CD4-positive, CD25-positive, alpha-beta regulatory T cell (primary cell): ENCODE measurements at regions not wholly inside any gene's neighbourhood (a gene's known extent, or its start where the extent isn't known, plus 50 kb on each side); places are given as distances from the start of the nearest gene placed in this dataset.
"Not testable (repeated sequence)": the region's sequence is repeated elsewhere in the genome, so short reads cannot be mapped to it uniquely, and the experiment has no call there.

Source experiments
- ATAC-seq, 2 donors: fragments of 150-1000 bp; cut with Tn5 transposase; one replicate each; pipeline ENCODE4 v1.10.0; 2021; ENCODE audit warnings: low read depth in 2 of 2, moderate number of reproducible peaks in 2 of 2, moderate library complexity in 1 of 2
- DNase-seq, 3 donors: peaks; one replicate each; pipeline versions ENCODE4 v3.0.0 to v3.0.0-alpha.2; 2012 to 2022; ENCODE audit warnings: mixed read lengths in 1 of 3
- H3K27ac ChIP-seq: one replicate; pipeline ENCODE4 v1.7.0; 2013; ENCODE audit warnings: mild to moderate bottlenecking, low read length; ENCODE audit not compliant: insufficient read depth, poor library complexity, severe bottlenecking
- H3K27me3 ChIP-seq: one replicate; pipeline ENCODE4 v1.7.0; 2013; ENCODE audit warnings: low read length; ENCODE audit not compliant: control insufficient read depth, insufficient read depth
- H3K36me3 ChIP-seq: one replicate; pipeline ENCODE4 v1.7.0; 2013; ENCODE audit warnings: mild to moderate bottlenecking, low read length, moderate library complexity; ENCODE audit not compliant: control insufficient read depth, insufficient read depth
- H3K4me1 ChIP-seq: 2 replicates; pipeline ENCODE4 v1.7.0; 2013; ENCODE audit warnings: mild to moderate bottlenecking, low read length; ENCODE audit not compliant: insufficient read depth, control insufficient read depth, poor library complexity, severe bottlenecking
- H3K4me3 ChIP-seq: one replicate; pipeline ENCODE4 v1.7.0; 2013; ENCODE audit warnings: low read depth, mild to moderate bottlenecking, low read length, moderate library complexity
- H3K9me3 ChIP-seq, 2 experiments: 1 replicate in 1 of 2; 2 replicates in 1 of 2; pipeline ENCODE4 v1.7.0; 2013; ENCODE audit warnings: low read length in 2 of 2, mild to moderate bottlenecking in 1 of 2, moderate library complexity in 1 of 2; ENCODE audit not compliant: control insufficient read depth in 2 of 2
- H3K27ac Mint-ChIP-seq, 3 donors: one replicate each; pipeline ENCODE4 v1.8.0; 2020 to 2022; ENCODE audit warnings: mild to moderate bottlenecking in 3 of 3, mixed read lengths in 3 of 3, moderate library complexity in 2 of 3
- H3K27me3 Mint-ChIP-seq: one replicate; pipeline ENCODE4 v1.8.0; 2022; ENCODE audit warnings: mild to moderate bottlenecking, mixed read lengths
- H3K36me3 Mint-ChIP-seq: one replicate; pipeline ENCODE4 v1.8.0; 2020; ENCODE audit warnings: mixed read lengths
- H3K4me1 Mint-ChIP-seq, 4 donors: one replicate each; pipeline ENCODE4 v1.8.0; 2020 to 2022; ENCODE audit warnings: mixed read lengths in 4 of 4, mild to moderate bottlenecking in 1 of 4
- H3K4me3 Mint-ChIP-seq, 4 donors: one replicate each; pipeline ENCODE4 v1.8.0; 2020 to 2022; ENCODE audit warnings: mild to moderate bottlenecking in 4 of 4, mixed read lengths in 4 of 4, moderate library complexity in 3 of 4
- H3K9me3 Mint-ChIP-seq, 7 donors: one replicate each; pipeline ENCODE4 v1.8.0; 2020 to 2022; ENCODE audit warnings: mixed read lengths in 7 of 7, mild to moderate bottlenecking in 3 of 7, moderate library complexity in 2 of 7

DNA sequence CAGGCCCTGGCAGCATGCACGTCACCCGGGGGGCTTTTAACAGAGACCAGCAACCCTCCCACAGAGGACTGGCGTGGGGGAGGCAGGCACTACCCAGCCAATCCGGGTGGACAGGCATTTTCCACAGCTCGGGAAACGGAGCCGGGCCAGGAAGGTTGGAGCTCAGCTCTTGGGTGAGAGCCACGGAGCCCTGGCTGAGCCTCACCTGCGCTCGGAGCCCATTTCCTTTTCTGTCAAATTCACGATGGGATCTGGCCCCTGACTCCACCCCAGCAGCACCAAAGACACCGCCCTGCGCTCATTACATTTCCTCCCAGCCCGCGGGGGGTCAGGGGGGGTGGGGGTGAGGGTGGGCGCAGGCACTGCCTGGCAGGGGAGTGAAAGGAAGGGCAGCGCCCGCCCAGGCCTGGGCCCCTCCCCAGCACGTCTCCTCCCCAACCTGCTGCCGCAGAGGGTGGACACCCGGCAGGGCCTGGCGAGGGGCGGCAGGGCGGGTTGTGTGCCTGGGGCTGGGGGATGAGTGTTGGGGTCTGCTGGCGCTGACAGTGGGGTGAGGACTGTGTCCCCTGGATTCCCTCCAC is 145.4 kb downstream of the LAT start:
- H3K36me3 ChIP-seq, H3K27ac ChIP-seq, H3K27ac Mint-ChIP-seq, H3K4me3 Mint-ChIP-seq, H3K9me3 ChIP-seq, H3K27me3 ChIP-seq, DNase-seq, H3K4me1 ChIP-seq, ATAC-seq, H3K27me3 Mint-ChIP-seq, H3K9me3 Mint-ChIP-seq, H3K4me3 ChIP-seq: not testable (repeated sequence)
- Mint-ChIP-seq H3K4me1 (peaks cover 0 to 15% (median 4%) of the 10 kb centered on the region in 4 donors), H3K36me3 (peaks cover 23% of the 10 kb centered on the region)

- ATAC-seq, H3K27ac ChIP-seq, H3K36me3 ChIP-seq, H3K4me1 ChIP-seq, H3K4me3 Mint-ChIP-seq, H3K4me3 ChIP-seq, DNase-seq, H3K27me3 Mint-ChIP-seq, H3K9me3 ChIP-seq, H3K9me3 Mint-ChIP-seq, H3K27me3 ChIP-seq: not testable (repeated sequence)
- Mint-ChIP-seq H3K36me3 (peaks cover 23% of the 10 kb centered on the region), H3K27ac (peak overlapping the region in 1 of 3 donors; percentile 59), H3K4me1 (peaks cover 2 to 17% (median 5%) of the 10 kb centered on the region in 4 donors)
These were observed 144.7 kb downstream of the LAT start for GRCh38 chr16:29129458-29130038.

DNA sequence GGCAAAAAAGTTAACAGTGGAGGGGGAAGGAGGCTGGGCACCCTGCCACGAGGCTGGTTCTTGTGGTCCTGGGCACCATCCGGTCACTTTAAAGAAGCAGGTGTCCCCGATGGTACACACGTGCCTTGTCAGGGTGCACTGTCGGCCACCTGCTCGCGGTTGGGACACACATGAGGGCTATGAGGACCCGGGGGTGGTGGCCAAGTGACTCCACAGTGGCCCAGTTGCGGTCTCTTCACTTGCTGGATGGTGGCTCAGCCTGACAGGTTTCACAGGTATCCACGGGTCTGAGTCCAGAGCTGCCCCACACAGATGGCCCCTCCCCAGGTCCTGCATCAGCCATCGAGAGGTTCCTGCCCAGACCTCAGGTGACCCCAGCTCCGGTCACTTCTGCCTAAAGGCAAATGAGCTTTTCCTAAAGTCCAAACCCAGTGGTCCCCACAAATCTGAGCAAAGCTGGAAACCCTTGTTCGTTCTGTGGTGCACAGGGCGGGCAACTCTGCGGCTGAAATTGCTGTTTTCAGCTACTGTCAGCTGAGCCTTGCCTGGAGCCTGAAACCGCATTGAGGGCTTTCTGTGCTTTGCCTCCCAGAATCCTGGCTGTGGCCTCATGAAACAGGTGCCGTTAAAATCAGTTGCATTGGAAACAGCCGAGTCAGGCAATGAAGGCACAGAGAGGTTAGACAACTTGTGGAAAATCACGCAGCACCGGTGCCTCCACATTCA is 144.0 kb downstream of the LAT start:
- not testable (repeated sequence) for DNase-seq, H3K4me3 ChIP-seq, ATAC-seq, H3K27ac ChIP-seq, H3K9me3 Mint-ChIP-seq, H3K4me3 Mint-ChIP-seq, H3K4me1 ChIP-seq, H3K36me3 ChIP-seq, H3K9me3 ChIP-seq, H3K27me3 Mint-ChIP-seq, H3K27me3 ChIP-seq
- H3K27ac Mint-ChIP-seq = peak overlapping the region in 1 of 3 donors; percentile 43
- peaks cover 4 to 20% (median 5%) of the 10 kb centered on the region in 4 donors for H3K4me1 Mint-ChIP-seq
- H3K36me3 Mint-ChIP-seq = peaks cover 23% of the 10 kb centered on the region

- H3K27me3 ChIP-seq, ATAC-seq, H3K4me1 ChIP-seq, DNase-seq, H3K27me3 Mint-ChIP-seq, H3K36me3 ChIP-seq, H3K4me3 Mint-ChIP-seq, H3K4me3 ChIP-seq, H3K9me3 ChIP-seq, H3K27ac ChIP-seq, H3K9me3 Mint-ChIP-seq: not testable (repeated sequence)
- H3K4me1 Mint-ChIP-seq = peaks cover 6 to 17% (median 9%) of the 10 kb centered on the region in 4 donors
- peak overlapping the region in 1 of 3 donors; percentile 9 for H3K27ac Mint-ChIP-seq
- H3K36me3 Mint-ChIP-seq = peaks cover 19% of the 10 kb centered on the region
These were observed 143.1 kb downstream of the LAT start for GRCh38 chr16:29127806-29128420.

- DNase-seq = no peak
- H3K9me3 Mint-ChIP-seq = no peaks in the 10 kb centered on the region
These were observed 141.8 kb downstream of the LAT start for GRCh38 chr16:29126616-29127015.

DNA sequence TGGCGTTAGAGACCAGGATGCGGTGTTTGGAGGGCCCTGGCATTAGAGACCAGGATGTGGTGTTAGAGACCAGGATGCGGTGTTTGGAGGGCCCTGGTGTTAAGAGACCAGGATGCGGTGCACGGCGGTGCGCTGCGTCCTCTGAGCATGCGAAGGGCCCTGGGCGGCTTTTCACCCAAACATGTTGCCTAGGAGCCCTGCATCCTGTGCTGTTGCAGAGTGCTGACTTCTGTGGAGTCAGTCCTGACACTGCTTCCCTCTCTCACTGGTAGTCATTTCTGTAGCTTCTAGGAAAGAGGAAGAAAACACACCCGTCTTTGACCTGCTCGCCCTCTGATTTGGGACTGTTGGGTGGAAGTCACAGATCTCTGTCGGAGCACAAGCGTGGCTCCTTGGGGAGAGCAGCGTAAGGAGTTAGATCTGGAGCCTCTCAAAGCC is 141.2 kb downstream of the LAT start:
- DNase-seq (peak in 1 of 3 donors; percentile 29), ATAC-seq (no peak)
- Histone ChIP-seq H3K27me3 (no peaks in the 10 kb centered on the region), H3K4me3 (no peak overlapping the region), H3K27ac (no peak overlapping the region), H3K36me3 (peaks cover 7% of the 10 kb centered on the region), H3K4me1 (no peaks in the 10 kb centered on the region), H3K9me3 (no peaks in the 10 kb centered on the region)
- Mint-ChIP-seq H3K4me3 (peak overlapping the region in 1 of 4 donors; percentile 35), H3K4me1 (peaks cover 6 to 22% (median 13%) of the 10 kb centered on the region in 4 donors), H3K27me3 (no peaks in the 10 kb centered on the region), H3K36me3 (peaks cover 30% of the 10 kb centered on the region), H3K27ac (peak overlapping the region in 2 of 3 donors; percentile 38 to 66), H3K9me3 (no peaks in the 10 kb centered on the region)

More at GRCh38 chr16:29126616-29127015, 141.8 kb downstream of the LAT start:
- Histone ChIP-seq H3K36me3 (peaks cover 7% of the 10 kb centered on the region), H3K4me1 (no peaks in the 10 kb centered on the region), H3K27me3 (no peaks in the 10 kb centered on the region), H3K4me3 (no peak overlapping the region), H3K9me3 (no peaks in the 10 kb centered on the region), H3K27ac (no peak overlapping the region)
- ATAC-seq = no peak
- peaks cover 6 to 19% (median 13%) of the 10 kb centered on the region in 4 donors for H3K4me1 Mint-ChIP-seq
- H3K27ac Mint-ChIP-seq = peak overlapping the region; percentile 26 to 66 (median 38)
- peaks cover 25% of the 10 kb centered on the region for H3K36me3 Mint-ChIP-seq
- H3K4me3 Mint-ChIP-seq = peak overlapping the region in 1 of 4 donors; percentile 35
- H3K27me3 Mint-ChIP-seq = no peaks in the 10 kb centered on the region

DNA sequence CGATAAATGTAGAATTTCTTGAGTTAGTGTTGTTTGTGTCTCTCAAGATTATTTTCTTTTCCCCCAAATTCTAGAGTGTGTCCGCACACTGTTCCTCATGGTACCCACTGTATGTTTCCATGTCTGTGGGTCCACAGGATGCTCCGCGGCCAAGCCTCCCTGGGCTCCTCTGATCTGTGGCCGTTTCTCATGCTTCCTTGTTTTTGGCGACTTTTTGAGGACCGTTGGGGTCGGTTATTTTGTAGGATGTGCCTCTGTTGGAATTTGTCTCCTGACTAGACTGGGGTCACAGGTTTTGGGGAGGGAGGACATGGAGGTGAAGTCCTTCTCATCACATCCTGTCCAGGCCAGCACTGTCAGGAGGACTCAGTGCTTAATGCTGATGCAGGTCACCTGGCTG is 140.0 kb downstream of the LAT start:
- no peaks in the 10 kb centered on the region for H3K9me3 ChIP-seq
- Mint-ChIP-seq H3K4me1 (peaks cover 6 to 25% (median 15%) of the 10 kb centered on the region in 4 donors), H3K27ac (peak overlapping the region; percentile 42 to 69 (median 47)), H3K4me3 (no peak overlapping the region), H3K9me3 (no peaks in the 10 kb centered on the region), H3K27me3 (no peaks in the 10 kb centered on the region), H3K36me3 (peaks cover 30% of the 10 kb centered on the region)
- H3K36me3 ChIP-seq = peaks cover 11% of the 10 kb centered on the region
- ATAC-seq = no peak
- H3K4me1 ChIP-seq = no peaks in the 10 kb centered on the region
- H3K27ac ChIP-seq = no peak overlapping the region
- H3K4me3 ChIP-seq = no peak overlapping the region
- no peaks in the 10 kb centered on the region for H3K27me3 ChIP-seq
- DNase-seq = no peak
